Fibroblast of skin of right biceps (primary cell): ENCODE measurements at regions not wholly inside any gene's neighbourhood (a gene's known extent, or its start where the extent isn't known, plus 50 kb on each side); places are given as distances from the start of the nearest gene placed in this dataset.

Experiments
- DNase-seq: peaks from one replicate; pipeline ENCODE4 v3.0.0-alpha.2; 2013

DNA sequence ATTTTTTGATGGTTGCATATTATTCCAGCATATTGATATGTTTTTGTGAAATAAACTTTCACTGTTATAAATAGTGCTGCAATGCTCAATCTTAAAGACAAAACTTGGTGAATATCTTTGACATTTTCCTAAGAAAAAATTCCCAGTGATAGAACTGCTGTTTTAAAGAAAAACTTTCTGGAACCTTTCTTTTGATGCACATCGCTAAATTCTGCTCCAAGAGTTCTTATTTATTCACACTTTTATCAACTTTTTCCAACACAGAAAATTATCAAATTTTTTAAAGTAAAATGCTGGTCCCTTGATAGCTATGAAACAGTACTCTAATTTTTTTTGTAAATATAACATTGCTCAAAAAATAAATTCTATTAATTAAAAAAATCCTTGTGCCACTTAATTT is 196.6 kb downstream of the HS3ST3A1 start:
- no peak for DNase-seq

GRCh38 chr17:13403982-13404946 is 197.5 kb downstream of the HS3ST3A1 start:
- DNase-seq, result no peak

DNA sequence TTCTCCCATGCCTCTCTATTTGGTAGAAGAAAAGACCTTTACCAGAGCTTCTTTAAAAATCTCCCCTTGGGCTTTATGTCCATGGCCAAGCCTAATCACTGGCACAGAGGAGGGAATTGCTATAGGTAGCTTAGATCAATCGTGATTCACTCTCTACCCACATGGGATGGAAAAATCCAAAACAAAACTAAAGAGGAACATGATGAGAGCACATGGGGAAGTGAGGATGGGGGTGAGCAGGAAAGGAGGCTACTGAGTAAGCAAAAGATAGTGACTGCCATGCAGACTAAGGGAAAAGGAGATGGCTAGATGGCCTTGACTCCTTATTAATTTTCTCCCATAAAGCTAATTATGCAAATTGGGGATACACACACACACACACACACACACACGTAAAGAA is 201.2 kb downstream of the HS3ST3A1 start:
- DNase-seq, result no peak

- DNase-seq, result peak; percentile 41
Observed at GRCh38 chr17:13398853-13399252, 202.9 kb downstream of the HS3ST3A1 start.

DNA sequence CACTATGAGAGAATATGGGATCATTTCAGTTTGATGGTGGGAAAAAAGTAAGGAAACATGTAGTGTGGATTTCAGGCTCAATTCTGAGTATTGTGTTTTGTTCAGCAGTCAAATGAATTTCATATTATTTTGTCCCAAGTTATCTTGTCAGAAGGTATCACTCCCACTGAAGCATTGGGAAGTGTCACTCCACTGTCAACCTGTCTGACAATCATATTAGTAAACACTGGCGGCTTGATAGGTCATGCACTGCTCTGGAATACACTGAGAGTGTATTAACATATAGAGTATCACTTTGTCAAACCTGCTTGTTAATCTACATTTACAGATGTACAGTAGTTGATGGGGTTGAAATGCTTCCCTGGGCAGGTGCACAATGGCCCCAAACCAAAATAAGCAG is 203.6 kb downstream of the HS3ST3A1 start:
- DNase-seq, result no peak

DNA sequence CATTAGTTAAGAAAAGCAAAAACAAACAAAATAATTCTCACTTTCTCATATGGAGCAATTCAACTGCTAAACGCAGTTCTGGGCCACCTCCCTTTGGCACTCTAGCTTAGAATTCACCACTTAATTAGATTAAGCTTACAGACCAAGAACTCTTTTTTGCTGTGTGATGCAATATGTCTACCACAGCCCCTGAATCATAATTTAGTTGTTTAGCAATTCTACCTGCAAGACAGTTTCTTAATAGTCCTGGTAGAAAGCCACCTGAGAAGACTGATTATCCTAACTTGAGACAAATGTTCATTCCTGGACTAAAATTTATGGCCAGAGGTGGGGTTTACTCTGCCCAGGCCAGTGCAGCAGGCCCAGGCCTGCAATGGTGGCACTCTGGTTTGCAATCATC is 205.9 kb downstream of the HS3ST3A1 start:
- peak; percentile 39 for DNase-seq

- no peak for DNase-seq
Observed at GRCh38 chr17:13395346-13395745, 206.4 kb downstream of the HS3ST3A1 start.

DNA sequence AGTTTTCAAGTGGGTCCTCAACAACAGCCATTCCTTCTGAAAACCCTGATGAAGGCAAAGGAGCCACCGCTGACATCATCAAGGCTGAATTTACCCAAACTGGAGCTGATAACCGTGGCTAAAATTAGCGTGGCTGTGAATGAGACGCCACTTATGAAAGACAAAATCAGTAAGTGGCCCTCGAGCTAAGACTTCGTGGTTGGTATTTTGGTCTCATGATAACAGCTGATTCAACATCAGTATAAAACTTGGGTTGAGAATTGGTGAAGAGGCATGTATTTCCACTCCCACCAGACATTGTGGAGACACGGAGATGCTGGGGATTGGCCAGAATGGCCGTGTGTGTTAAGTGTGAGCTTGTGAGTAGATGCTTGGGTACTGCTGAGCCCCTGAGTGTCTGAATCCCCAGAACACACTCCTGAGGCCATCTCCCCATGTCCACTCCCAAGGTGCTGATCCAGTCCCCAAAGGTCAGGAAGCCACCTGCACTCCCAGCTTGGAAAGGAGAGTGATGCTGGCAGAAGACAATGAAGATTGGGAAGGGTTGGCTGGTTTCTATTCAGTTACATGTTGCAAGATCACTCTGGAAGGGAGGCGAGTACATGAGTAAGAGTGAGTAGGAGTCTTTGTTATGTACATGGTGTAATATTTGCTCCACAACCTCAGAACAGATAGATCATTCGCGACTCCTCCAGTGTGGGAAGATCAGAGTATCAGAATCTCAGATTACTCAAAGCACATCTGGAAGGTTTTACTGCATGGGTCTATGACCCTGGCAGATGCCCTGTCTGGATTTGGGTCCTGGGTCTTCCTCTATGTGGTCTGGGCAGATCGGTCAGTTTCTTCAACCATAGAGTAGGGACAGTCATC is 207.7 kb downstream of the HS3ST3A1 start:
- peak; percentile 82 for DNase-seq

GRCh38 chr17:13387952-13388351 is 213.8 kb downstream of the HS3ST3A1 start:
- peak; percentile 70 for DNase-seq

GRCh38 chr17:13387236-13387635 is 214.5 kb downstream of the HS3ST3A1 start:
- no peak for DNase-seq

GRCh38 chr17:13385481-13385911 is 216.2 kb downstream of the HS3ST3A1 start:
- peak; percentile 83 for DNase-seq

DNA sequence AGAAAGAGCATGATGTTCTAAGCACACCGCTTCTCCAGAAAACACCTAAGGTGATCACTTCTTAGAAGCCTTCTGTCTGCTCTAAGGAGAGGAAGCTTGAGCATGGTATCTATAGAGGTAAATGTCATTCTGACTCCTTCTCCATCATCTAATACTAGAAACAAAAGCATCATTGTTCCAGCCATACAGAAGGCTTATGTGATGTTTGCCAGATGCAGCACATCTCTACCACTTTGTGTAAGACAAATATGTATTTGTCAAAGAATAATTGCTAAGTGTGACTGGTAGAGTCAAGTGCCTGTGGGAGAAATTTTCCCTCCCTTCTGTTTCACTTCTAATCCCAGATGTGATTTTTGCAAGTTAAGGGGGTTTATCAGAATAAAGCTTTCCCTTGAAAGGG is 217.1 kb downstream of the HS3ST3A1 start:
- DNase-seq, result no peak

GRCh38 chr17:13378361-13378760 is 223.4 kb downstream of the HS3ST3A1 start:
- DNase-seq, result no peak

GRCh38 chr17:13374203-13375143 is 227.3 kb downstream of the HS3ST3A1 start:
- DNase-seq, result no peak

- DNase-seq, result no peak
Observed at GRCh38 chr17:13372432-13372831, 229.3 kb downstream of the HS3ST3A1 start.

DNA sequence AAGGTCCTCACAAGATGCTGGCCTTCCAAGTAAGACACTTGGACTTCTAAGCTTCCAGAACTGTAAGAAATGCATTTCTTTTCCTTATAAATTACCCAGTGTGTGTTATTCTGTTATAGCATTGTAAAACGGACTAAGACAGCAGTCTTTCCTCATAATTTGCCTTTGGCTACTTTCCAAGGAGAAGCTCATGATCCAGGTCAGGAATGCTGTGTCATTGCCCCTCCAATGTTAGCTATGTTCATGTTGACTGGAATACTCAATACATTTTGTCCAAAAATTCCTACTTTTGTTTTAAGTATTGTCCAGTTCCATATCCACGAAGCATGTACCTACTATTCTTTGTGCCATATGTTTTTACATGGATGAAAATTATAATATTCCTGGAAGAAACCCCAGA is 234.6 kb downstream of the HS3ST3A1 start:
- DNase-seq, result peak; percentile 36

DNA sequence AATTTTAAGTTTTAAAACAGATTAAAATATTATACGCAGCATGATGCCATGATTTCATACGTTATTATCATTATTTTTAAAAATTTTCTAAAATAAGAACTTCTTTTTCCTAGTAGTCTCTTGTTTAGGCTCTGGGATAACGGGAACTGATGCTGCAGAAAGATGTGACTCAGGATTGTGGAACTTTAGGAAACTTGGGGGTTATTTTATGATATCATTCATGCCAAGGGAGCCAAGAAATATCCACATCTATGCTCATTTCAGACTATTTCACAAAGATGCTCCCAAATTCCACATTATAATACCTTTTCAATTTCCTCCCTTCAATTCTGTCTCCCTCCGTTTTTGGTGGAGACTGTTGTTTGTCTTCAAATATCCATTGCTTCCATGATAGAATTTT is 236.4 kb downstream of the HS3ST3A1 start:
- DNase-seq, result peak; percentile 82

DNA sequence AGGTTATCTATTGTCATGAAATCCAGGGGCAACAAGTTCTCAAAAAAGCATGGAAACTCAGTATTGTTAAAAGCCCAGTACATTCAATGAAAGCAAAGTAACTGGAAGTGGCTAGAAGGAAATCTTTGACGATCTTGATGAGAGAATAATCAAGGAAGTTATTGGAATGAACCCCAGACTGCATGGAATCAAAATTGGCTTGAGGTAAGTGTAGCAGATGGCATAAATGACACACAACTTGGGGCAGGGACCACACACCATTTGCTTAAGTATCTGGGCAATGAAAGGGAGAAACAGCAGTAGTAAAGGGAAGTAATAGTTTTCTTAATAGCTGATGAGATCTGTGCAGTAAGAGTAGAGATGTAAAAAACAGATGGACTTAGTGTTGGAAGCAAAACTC is 238.0 kb downstream of the HS3ST3A1 start:
- no peak for DNase-seq

- DNase-seq, result peak; percentile 92
Observed at GRCh38 chr17:13362341-13363122, 239.2 kb downstream of the HS3ST3A1 start.

- DNase-seq, result no peak
Observed at GRCh38 chr17:13359774-13360173, 242.0 kb downstream of the HS3ST3A1 start.

- peak; percentile 39 for DNase-seq
Observed at GRCh38 chr17:13355054-13355453, 246.7 kb downstream of the HS3ST3A1 start.

- peak; percentile 52 for DNase-seq
Observed at GRCh38 chr17:13353590-13353989, 248.1 kb downstream of the HS3ST3A1 start.
